Left ventricle myocardium inferior (tissue), 1 donor: ENCODE measurements at regions not wholly inside any gene's neighbourhood (a gene's known extent, or its start where the extent isn't known, plus 50 kb on each side); places are given as distances from the start of the nearest gene placed in this dataset.

Experiments used
- DNase-seq: peaks from one replicate; pipeline ENCODE4 v3.0.0-alpha.2; 2020
- H3K27ac ChIP-seq: fragments of 200-600 bp; replicated peaks from 2 replicates; pipeline ENCODE4 v1.8.0; 2021
- H3K27me3 ChIP-seq: fragments of 200-600 bp; 2 replicates; pipeline ENCODE4 v1.8.0; 2021; ENCODE audit warnings: low read depth
- H3K36me3 ChIP-seq: fragments of 200-600 bp; 2 replicates; pipeline ENCODE4 v1.8.0; 2021
- H3K4me1 ChIP-seq: fragments of 200-600 bp; 2 replicates; pipeline ENCODE4 v1.8.0; 2021
- H3K4me3 ChIP-seq: fragments of 200-600 bp; 2 replicates; pipeline ENCODE4 v1.8.0; 2021; ENCODE audit warnings: mild to moderate bottlenecking, moderate library complexity
- H3K9me3 ChIP-seq: fragments of 200-600 bp; replicated peaks from 2 replicates; pipeline ENCODE4 v1.8.0; 2021
- intact Hi-C: fragments of 100-400 bp; cut with micrococcal nuclease; formaldehyde crosslinking; loops from one replicate; pipeline ENCODE4 v1.11.0; 2022
- TF ChIP-seq, protein P1 (sequence below): fragments of 200-600 bp; IDR thresholded peaks from 2 replicates; pipeline ENCODE4 v1.8.0; 2021; ENCODE audit warnings: antibody characterized with exemption, mild to moderate bottlenecking, borderline replicate concordance
- donor health status: DM: no; HTN: yes; CAD: no; lungs with severe emphysema.

DNA sequence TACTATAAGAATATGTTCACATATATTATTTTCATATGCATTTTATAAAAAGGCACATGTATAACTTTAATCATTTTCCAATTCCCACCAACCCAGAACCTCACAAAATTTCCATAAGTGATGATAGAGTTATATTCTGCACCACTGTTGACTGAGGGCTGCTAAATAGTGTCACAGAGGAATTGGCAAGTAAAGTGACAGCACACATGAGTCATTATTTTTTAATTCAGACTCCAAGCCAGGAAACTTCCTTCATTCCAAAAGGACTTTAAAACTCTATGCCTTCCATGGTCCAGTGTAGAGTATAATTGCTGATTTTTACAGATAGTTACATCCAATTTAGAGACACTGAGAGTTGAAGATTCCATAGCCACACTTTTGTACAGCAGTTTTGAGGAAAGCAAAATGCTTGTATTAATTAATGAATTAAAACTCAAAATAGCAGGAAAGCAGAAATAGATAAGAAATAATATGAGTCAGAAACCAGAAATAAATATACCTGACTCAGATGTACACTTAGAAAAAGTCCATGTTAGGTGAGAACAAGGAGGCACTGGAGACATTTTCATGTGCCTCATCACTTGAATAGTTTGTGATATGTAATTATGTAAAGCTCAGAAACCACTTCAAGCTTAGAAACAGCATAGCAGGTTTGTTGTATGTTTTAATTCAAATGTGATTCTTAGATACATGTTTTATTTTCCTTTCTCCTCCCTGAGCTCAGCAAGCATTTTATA is 425.2 kb upstream of the OPRM1 start:
- no peaks in the 10 kb centered on the region for H3K36me3 ChIP-seq
- intact Hi-C loops: no loop called here
- no peak for DNase-seq
- peaks cover 19% of the 10 kb centered on the region for H3K4me1 ChIP-seq
- H3K9me3 ChIP-seq: no peaks in the 10 kb centered on the region
- H3K27me3 ChIP-seq: no peaks in the 10 kb centered on the region
- TF ChIP-seq, protein P1, sequence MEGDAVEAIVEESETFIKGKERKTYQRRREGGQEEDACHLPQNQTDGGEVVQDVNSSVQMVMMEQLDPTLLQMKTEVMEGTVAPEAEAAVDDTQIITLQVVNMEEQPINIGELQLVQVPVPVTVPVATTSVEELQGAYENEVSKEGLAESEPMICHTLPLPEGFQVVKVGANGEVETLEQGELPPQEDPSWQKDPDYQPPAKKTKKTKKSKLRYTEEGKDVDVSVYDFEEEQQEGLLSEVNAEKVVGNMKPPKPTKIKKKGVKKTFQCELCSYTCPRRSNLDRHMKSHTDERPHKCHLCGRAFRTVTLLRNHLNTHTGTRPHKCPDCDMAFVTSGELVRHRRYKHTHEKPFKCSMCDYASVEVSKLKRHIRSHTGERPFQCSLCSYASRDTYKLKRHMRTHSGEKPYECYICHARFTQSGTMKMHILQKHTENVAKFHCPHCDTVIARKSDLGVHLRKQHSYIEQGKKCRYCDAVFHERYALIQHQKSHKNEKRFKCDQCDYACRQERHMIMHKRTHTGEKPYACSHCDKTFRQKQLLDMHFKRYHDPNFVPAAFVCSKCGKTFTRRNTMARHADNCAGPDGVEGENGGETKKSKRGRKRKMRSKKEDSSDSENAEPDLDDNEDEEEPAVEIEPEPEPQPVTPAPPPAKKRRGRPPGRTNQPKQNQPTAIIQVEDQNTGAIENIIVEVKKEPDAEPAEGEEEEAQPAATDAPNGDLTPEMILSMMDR: no peak
- no peak overlapping the region for H3K27ac ChIP-seq
- H3K4me3 ChIP-seq: no peak overlapping the region

DNA sequence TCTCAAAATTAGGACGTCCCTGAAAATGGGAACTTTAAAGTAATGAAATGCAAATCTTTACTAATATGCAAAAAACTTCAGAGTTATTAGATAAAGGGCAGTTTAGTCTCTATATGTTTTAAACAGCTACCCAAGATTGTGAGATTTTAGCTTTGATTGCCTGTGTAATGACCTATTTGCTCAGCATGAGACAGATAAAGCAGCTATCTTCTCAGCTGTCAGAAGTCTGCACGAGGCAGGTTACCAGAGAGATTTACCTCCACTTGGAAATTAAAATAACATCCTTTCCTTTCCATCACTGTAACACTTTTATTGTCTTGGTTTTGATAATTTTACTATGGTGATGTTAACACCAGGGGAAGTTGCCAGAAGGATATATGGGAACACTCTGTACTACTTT is 436.6 kb upstream of the OPRM1 start:
- H3K9me3 ChIP-seq: no peaks in the 10 kb centered on the region
- no peaks in the 10 kb centered on the region for H3K4me1 ChIP-seq
- H3K4me3 ChIP-seq: no peak overlapping the region
- TF ChIP-seq, protein P1: no peak
- no peak for DNase-seq
- no peaks in the 10 kb centered on the region for H3K36me3 ChIP-seq
- intact Hi-C loops: no loop called here
- no peaks in the 10 kb centered on the region for H3K27me3 ChIP-seq
- H3K27ac ChIP-seq: no peak overlapping the region

DNA sequence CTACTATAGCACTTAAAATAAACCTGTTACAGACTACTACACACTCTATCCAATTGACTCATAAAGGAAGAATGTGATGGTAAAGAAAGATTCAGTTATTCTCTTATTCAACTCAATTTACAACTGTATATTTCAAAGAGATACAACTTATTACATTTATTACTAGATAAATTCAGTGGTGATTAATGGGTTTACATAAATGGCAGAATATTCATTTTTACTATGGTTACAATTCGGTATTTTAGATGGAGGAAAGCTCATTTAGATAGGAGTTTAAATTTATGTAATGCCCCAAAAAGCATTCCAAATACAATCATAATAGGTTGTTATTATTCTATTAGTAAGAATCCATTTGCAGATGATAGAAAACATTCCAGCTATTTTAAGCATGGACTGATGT is 439.1 kb upstream of the OPRM1 start:
- no peak overlapping the region for H3K27ac ChIP-seq
- H3K4me1 ChIP-seq: no peaks in the 10 kb centered on the region
- intact Hi-C loops: no loop called here
- no peaks in the 10 kb centered on the region for H3K27me3 ChIP-seq
- H3K4me3 ChIP-seq: no peak overlapping the region
- H3K36me3 ChIP-seq: no peaks in the 10 kb centered on the region
- TF ChIP-seq, protein P1: no peak
- no peak for DNase-seq
- no peaks in the 10 kb centered on the region for H3K9me3 ChIP-seq

DNA sequence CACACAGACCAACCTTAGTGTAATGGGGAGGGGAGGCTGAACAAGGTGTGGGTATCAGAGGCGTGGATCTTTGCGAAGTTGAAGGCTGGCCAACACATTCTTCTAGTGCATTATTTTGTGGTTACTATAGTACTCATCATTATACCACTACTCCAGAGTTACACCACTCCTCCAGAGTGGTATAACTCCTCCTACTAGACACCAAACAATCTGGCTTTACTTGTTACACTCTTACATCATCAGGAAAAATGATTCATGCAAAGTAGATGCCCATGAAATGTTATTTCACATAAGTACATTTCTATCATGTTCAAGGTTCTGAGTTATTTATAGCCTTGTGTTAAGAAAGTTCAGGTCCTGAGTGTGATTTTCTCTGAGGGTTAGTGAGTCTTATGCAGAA is 443.1 kb upstream of the OPRM1 start:
- no peaks in the 10 kb centered on the region for H3K4me1 ChIP-seq
- H3K36me3 ChIP-seq: no peaks in the 10 kb centered on the region
- H3K4me3 ChIP-seq: no peak overlapping the region
- H3K27ac ChIP-seq: no peak overlapping the region
- TF ChIP-seq, protein P1: no peak
- DNase-seq: no peak
- no peaks in the 10 kb centered on the region for H3K9me3 ChIP-seq
- no peaks in the 10 kb centered on the region for H3K27me3 ChIP-seq
- intact Hi-C loops: no loop called here

DNA sequence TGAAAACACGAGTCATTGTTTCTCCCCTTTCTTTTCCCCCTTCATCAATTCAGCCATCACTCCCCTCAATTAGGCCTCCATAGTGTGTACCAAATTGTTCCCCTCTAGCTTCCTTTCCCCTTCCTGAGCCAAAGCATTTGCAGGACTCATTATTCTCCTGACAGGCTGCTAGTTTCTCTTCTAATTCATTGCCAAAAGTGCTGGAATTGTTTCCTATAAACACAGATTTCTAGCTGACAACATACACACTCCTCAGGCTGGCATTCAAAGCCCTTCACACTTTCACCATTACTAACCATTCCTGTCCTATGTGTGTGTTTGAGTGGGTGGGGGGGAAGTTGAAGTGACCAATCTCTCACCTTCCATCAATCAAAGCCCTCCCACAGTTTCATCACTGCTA is 444.2 kb upstream of the OPRM1 start:
- H3K4me3 ChIP-seq: no peak overlapping the region
- TF ChIP-seq, protein P1: no peak
- intact Hi-C loops: no loop called here
- H3K4me1 ChIP-seq: no peaks in the 10 kb centered on the region
- no peaks in the 10 kb centered on the region for H3K27me3 ChIP-seq
- H3K27ac ChIP-seq: no peak overlapping the region
- no peak for DNase-seq
- H3K36me3 ChIP-seq: no peaks in the 10 kb centered on the region
- no peaks in the 10 kb centered on the region for H3K9me3 ChIP-seq
